KG1 (cell line): ENCODE measurements at regions not wholly inside any gene's neighbourhood (a gene's known extent, or its start where the extent isn't known, plus 50 kb on each side); places are given as distances from the start of the nearest gene placed in this dataset.

Experiments used
- DNase-seq: peaks from one replicate; lab custom pipeline; 2025; lab: John Stamatoyannopoulos, UW

DNA sequence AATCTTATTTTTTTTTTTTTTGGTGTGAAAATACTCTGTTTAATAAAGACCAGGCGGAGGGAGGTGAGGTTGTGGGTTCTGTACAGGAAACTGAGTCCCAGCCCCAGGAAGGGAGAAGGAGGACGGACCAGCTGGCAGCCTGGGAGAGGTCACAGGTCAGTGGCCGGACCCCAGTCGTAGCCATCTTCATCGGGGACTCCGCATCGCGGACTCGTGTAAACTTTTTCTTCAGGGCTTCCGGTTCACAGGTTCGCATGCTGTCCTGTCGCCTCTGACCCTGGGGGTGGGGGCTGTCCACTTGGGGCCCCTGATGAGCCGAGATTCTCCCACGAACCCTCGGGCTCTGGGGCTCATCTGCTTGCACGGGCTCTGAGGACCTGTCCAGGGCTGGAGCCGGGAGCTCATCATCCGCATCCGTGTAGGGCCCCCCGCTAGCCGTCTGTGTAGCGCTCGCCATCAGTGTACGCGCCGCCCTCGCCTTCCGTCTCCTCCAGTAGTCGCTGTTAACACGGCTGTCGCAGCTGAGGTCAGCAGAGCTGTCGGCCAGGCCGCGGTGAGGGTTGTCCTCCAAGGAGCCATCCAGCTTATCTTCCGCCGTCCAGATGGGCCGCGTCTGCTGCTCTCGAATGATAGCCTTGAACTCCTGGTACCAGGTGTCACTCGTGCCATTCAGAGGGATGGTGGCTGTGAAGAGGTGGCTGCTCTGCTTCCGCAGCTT, 975.7 kb upstream of the PRMT6 start:
- no peak for DNase-seq

- no peak for DNase-seq
Observed at GRCh38 chr1:106111044-106111443, 945.4 kb upstream of the PRMT6 start.

- no peak for DNase-seq
Observed at GRCh38 chr1:106113851-106114250, 942.6 kb upstream of the PRMT6 start.

DNA sequence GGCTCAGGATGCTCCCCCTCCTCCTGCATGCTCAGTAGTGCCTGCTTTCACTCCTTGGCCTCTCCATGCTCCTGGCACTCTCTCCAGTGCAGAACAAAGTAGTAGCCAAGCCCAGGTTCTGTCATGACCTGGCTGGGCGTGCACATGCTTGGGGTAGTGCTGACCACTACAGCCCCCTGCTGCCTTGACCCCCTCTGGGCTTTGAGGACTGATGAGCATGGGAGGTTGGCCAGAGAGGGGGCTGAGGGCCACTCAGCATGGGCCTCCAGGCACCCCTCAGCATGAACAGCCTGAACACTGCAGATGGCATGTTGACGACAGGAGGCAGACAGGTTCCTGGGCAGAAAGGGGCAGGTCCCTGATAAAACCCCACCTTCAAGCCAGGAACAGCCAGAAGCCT, 935.7 kb upstream of the PRMT6 start:
- DNase-seq = no peak

- DNase-seq = no peak
Observed at GRCh38 chr1:106121728-106122127, 934.7 kb upstream of the PRMT6 start.

GRCh38 chr1:106134561-106134960, 921.9 kb upstream of the PRMT6 start:
- no peak for DNase-seq

DNA sequence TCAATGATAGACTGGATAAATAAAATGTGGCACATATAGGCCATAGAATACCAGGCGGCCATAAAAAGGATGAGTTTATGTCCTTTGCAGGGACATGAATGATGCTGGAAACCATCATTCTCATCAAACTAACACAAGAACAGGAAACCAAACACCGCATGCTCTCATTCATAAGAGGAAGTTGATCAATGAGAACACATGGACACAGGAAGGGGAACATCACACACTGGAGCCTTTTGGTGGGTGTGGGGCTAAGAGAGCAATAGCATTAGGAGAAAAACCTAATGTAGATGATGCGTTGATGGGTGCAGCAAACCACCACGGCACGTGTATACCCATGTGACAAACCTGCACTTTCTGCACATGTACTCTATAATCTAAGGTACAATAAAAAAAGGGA, 883.4 kb upstream of the PRMT6 start:
- peak; percentile 2 for DNase-seq

- no peak for DNase-seq
Observed at GRCh38 chr1:106178791-106179190, 877.7 kb upstream of the PRMT6 start.

DNA sequence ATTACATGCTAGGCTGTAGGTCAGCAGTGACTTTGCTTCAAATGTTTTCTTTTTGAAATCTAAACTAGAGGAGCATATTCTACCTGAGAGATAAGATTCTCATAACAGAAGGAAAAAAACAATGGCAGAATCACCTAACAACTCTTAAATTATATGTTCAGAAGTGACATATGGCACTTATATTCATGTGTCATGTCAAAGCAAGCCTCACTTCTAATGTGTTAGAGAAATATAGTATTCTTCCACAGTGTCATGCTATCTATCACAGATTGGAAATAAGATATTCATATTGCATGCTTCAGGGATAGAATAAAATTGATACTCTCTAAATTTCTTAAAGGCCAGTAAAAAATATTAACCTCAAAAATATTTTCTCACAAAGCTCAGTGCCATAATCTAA, 874.6 kb upstream of the PRMT6 start:
- no peak for DNase-seq

GRCh38 chr1:106185089-106185488, 871.4 kb upstream of the PRMT6 start:
- no peak for DNase-seq

DNA sequence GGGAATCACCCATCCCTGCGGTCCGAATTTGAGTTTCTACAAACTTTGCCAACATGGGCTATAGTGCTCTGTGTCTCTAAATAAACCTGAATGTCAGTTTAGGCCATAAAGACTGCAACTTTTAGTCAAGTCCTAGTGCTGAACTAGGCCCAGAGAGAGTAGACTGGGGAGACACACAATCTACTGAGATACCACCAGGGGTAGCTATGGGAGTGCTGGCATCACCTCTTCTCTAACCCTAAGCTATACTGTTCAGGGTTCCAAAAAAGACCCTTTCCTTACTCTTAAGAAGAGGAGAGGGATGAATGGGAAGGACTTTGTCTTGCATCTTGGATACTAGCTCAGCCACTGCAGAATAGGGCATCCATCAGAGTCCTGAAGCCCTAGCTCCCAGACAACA, 866.7 kb upstream of the PRMT6 start:
- no peak for DNase-seq

DNA sequence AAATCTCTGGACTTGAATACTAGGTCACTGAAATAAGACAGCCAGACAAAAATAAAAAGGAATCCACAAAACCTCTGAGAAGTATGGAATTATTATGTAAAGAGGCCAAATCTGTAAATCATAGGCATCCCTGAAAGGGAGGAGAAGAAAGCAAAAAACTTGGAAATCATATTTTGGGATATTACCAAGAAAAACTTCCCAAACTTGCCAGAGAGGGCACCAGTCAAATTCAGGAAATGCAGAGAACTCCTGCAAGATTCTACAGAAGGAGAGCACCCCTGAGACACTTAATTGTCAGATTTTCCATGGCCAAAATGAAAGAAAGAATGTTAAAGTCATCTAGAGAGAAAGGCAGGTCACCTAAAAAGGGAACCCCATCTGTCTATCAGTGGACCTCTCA, 862.3 kb upstream of the PRMT6 start:
- no peak for DNase-seq

DNA sequence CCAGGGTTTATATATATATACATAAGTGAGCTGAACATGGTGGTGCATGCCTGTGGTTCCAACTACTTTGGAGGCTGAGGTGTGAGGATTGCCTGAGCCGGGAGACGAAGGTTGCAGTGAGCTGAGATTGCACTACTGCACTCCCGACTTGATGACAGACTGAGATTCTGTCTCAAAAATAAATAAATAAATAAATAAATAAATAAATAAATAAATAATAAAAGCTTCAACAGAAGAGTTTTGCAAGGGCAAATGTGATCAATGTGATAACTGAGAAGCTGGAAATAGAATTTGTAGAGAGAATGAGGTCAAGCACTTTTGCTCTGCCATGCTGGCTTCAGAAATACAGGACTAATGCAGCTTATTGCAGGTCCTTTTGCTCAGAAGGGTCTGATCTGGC, 855.8 kb upstream of the PRMT6 start:
- DNase-seq = no peak

DNA sequence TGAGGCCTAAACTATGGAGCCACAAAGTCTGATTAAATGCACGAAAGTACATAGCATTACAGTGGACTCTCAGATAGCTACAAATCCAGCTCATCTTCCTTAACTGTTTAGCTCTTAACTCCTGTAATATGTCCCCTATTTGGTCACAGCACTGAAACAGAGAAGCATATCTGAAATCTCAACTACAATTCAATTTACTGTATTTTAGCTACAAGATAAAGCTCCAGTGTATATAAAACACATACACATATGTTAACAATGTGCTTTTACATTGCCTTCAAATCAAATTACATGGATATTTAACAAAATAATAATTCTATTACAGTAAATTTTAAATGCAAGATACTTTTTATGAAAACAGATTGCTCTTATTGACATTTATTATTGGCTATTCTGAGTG, 849.3 kb upstream of the PRMT6 start:
- DNase-seq = no peak

DNA sequence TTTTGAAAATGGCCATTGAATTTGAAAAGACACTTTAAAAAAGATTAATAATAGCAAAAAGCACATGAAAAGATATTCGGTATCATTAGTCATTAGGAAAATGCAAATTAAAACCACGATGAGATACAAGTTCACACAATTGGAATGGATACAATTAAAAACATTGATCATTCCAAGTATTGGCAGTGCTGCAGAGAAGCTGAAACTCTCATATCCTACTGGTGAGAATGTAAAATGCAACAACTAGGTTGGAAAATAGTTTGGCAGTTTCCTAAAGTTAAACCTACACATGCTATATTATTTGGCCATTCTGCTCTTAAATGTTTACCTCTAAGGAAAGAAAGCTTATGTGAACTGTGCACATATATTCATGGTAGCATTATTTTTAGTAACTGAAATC, 838.7 kb upstream of the PRMT6 start:
- no peak for DNase-seq

DNA sequence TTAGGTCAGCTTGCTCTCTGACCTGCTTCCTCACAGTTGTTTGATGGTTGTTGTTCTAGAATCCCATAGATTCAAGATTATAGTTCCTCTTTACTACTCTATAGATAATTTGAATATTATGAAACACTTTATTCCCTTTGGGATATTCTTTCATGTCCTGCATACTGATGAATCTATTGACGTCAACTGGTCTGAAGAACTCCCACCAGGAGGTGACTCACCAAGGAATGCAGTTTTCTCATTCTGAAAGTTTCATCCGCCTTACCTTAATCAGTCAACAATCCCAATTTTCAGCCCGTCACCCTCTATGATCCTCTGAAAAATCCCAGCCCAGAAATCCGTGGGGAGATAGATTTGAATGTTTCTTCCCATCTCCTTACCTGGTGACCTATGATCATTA, 834.1 kb upstream of the PRMT6 start:
- no peak for DNase-seq

GRCh38 chr1:106223213-106223612, 833.3 kb upstream of the PRMT6 start:
- DNase-seq = no peak

DNA sequence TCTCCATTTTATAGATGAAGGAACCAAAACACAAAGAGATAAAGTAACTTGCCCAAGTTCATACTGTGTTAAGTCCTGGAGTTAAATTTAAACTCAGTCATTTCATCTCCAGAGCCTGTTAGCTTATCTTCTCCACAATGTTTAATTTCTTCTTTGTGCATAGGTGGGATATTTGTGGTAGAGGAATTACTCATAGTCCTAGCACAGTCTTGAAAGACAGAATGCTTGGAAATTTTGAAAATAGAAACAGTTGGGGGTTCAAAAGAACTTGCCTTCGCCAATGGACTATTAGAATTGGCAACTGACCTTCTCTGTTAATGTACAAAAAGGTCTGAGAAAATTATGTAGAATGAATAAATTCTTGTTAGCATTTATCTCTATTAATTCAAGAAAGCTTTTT, 832.0 kb upstream of the PRMT6 start:
- DNase-seq = no peak

DNA sequence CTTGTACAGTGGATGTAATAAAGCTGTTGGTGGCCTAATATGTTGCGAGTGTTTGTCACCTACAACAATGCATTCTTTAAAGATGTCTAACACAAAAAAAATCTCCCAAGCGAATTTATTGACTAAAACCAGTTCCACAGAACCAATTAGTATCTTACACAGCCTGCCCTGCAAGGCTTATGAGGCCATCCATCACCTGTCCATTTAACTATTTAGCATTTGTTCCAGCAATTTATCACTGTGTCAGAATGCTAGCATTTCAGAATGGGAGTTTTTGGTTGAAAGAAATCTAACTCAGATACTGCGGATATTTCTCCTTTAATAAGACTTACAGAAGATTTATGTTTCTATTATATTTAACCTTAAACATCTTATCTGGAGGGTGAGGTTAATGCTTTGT, 831.1 kb upstream of the PRMT6 start:
- no peak for DNase-seq

DNA sequence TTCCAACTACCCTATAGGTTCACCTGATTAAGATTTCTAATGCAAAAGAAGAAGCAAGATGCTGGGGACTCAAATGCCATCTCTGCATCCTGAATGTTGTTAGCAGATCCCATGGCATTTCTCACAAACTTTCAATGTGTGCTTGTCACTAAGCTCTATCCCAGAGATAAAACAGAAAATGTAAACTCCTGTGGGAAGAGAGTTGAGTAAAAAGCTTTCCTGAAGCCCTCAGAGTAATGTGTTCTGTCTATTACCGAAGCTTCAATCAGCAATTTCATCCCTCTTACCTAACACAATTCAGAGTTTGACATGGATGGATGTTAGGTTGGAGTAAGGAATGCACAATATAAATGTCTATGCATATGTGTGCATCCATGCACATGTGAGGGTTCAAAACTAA, 829.9 kb upstream of the PRMT6 start:
- no peak for DNase-seq

- no peak for DNase-seq
Observed at GRCh38 chr1:106232128-106232527, 824.3 kb upstream of the PRMT6 start.

DNA sequence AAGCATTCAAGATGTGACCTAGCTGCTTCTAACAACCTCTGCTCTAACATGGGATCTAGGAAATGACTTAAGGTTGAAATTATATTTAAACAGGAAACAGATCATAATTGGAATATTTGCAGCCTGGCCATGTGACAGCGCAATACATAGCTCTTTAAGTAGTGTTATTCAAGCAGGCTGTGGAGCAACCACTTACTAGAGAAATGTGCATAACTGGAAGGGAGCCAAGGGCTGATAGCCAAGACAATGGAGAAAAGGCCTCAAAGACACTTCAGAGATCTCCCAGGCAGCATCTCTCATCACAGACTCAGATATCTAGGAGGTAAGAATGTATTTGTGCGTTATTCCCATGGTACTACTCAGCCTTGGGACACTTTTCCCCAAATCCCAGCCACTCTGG, 823.0 kb upstream of the PRMT6 start:
- DNase-seq = no peak

DNA sequence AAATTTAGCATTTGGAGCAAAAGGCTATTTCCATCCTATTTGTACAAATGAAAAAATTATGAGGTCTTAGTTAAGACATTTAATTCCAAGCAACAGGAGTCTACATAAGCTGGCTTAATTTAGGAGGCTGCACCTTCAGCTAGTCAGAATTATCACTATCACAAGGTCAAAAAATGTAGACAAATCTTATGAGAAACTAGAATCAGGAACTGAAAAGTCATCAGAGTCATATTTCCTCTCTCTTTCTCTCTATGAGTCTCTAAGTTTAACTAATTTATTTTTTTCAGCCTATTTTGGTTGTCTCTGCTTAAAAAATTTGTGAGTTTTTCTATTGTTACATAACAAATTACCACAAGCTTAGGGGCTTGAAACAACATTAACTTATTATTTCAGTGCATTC, 807.1 kb upstream of the PRMT6 start:
- DNase-seq = no peak

DNA sequence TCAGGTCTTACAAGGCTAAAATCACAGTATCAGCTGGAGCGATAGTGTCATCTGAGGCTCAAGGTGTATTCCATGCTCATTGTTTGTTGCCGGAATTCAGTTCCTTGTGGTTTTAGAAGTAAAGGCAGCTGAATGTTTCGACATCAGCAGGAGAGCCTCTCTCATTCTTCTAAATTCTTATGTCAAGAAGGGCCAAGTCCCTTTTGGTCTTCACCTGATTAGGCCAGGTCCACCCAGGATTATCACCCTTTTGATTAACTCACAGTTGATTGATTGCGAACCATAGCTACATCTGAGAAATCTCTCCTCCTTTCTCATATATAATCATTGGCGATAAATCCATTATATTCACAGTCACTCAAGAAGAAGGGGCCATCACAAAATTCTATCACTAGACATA, 806.7 kb upstream of the PRMT6 start:
- DNase-seq = no peak

GRCh38 chr1:106254748-106255147, 801.7 kb upstream of the PRMT6 start:
- DNase-seq = no peak
